GM10266 (cell line): ENCODE measurements at regions not wholly inside any gene's neighbourhood (a gene's known extent, or its start where the extent isn't known, plus 50 kb on each side); places are given as distances from the start of the nearest gene placed in this dataset.
A peak's percentile ranks its signal among the peaks of the same experiment; 100 is the strongest.

Experiments
- DNase-seq: peaks from one replicate; pipeline ENCODE4 v3.0.0; 2012; ENCODE audit errors: extremely low spot score
- CTCF ChIP-seq: IDR thresholded peaks from 2 replicates; pipeline ENCODE4 v1.5.1; 2012; ENCODE audit warnings: mild to moderate bottlenecking, low read depth; ENCODE audit not compliant: control insufficient read depth, insufficient read depth; ENCODE audit errors: missing control alignments

GRCh38 chr16:72501739-72502593 lies 330.0 kb upstream of the PMFBP1 start:
- TF ChIP-seq CTCF = peak; percentile 87
- DNase-seq = peak; percentile 72

GRCh38 chr16:72500545-72500944 lies 328.6 kb upstream of the PMFBP1 start:
- TF ChIP-seq CTCF = no peak
- DNase-seq = no peak

- no peak for TF ChIP-seq CTCF
- no peak for DNase-seq
These were observed 321.9 kb upstream of the PMFBP1 start for GRCh38 chr16:72493716-72494415.

- TF ChIP-seq CTCF = no peak
- no peak for DNase-seq
These were observed 315.3 kb upstream of the PMFBP1 start for GRCh38 chr16:72487283-72487682.

- TF ChIP-seq CTCF = no peak
- DNase-seq = no peak
These were observed 310.7 kb upstream of the PMFBP1 start for GRCh38 chr16:72482695-72483094.

GRCh38 chr16:72481419-72481818 lies 309.5 kb upstream of the PMFBP1 start:
- TF ChIP-seq CTCF = no peak
- DNase-seq = no peak

GRCh38 chr16:72480911-72481310 lies 309.0 kb upstream of the PMFBP1 start:
- no peak for TF ChIP-seq CTCF
- no peak for DNase-seq
